ENCODE measurements at regions not wholly inside any gene's neighbourhood (a gene's known extent, or its start where the extent isn't known, plus 50 kb on each side); places are given as distances from the start of the nearest gene placed in this dataset.

GRCh38 chr12:94745562-94745961 is 95.2 kb upstream of the TMCC3 start:
- DNase-seq (no peak), ATAC-seq (no peak)
- no peaks in the 10 kb centered on the region for H3K4me1 ChIP-seq
- intact Hi-C loops (cut with DNase I) = no loop called here
- H3K9me3 ChIP-seq = no peaks in the 10 kb centered on the region
- H3K27me3 ChIP-seq (ENCODE audit: low read depth) = no peaks in the 10 kb centered on the region
- no peaks in the 10 kb centered on the region for H3K36me3 ChIP-seq
- no peak overlapping the region for H3K27ac ChIP-seq
- TF ChIP-seq, protein P1, sequence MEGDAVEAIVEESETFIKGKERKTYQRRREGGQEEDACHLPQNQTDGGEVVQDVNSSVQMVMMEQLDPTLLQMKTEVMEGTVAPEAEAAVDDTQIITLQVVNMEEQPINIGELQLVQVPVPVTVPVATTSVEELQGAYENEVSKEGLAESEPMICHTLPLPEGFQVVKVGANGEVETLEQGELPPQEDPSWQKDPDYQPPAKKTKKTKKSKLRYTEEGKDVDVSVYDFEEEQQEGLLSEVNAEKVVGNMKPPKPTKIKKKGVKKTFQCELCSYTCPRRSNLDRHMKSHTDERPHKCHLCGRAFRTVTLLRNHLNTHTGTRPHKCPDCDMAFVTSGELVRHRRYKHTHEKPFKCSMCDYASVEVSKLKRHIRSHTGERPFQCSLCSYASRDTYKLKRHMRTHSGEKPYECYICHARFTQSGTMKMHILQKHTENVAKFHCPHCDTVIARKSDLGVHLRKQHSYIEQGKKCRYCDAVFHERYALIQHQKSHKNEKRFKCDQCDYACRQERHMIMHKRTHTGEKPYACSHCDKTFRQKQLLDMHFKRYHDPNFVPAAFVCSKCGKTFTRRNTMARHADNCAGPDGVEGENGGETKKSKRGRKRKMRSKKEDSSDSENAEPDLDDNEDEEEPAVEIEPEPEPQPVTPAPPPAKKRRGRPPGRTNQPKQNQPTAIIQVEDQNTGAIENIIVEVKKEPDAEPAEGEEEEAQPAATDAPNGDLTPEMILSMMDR (IDR thresholded peaks at IDR 0.05) = no peak
- no peak overlapping the region for H3K4me3 ChIP-seq

DNA sequence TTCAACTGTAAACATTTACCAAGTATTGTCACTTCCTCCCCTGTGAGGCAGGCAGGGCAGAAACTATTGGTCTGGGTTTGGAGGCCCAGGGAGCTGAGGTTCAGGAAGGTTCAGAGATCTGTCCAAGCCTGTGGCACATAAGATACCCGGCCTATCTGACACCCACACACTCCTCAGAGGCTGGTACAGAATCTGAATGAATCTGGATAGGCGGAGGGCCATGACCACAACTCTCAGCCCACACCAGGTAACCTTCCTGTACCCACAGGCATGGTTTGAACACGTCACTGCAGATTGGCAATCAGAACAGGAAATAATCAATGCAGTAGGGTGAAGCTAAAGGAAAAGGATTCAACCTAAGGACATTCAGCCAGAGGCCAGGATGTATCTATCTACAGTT is 92.8 kb upstream of the TMCC3 start:
- intact Hi-C loops (cut with DNase I) = no loop called here
- no peak overlapping the region for H3K27ac ChIP-seq

GRCh38 chr12:94740601-94741362 is 90.4 kb upstream of the TMCC3 start:
- H3K27me3 ChIP-seq (ENCODE audit: low read depth) = no peaks in the 10 kb centered on the region
- DNase-seq (no peak), ATAC-seq (no peak)
- H3K4me1 ChIP-seq = no peaks in the 10 kb centered on the region
- H3K27ac ChIP-seq = no peak overlapping the region
- intact Hi-C loops (cut with DNase I) = no loop called here
- H3K36me3 ChIP-seq = no peaks in the 10 kb centered on the region
- TF ChIP-seq, protein P1 (IDR thresholded peaks at IDR 0.05) = no peak
- H3K9me3 ChIP-seq = no peaks in the 10 kb centered on the region
- no peak overlapping the region for H3K4me3 ChIP-seq

More for the DNA sequence above, 92.8 kb upstream of the TMCC3 start:
- Histone ChIP-seq H3K4me1 (no peaks in the 10 kb centered on the region), H3K36me3 (no peaks in the 10 kb centered on the region), H3K27me3 (ENCODE audit: low read depth) (no peaks in the 10 kb centered on the region), H3K4me3 (no peak overlapping the region), H3K9me3 (no peaks in the 10 kb centered on the region)
- ATAC-seq = no peak
- DNase-seq = no peak
- TF ChIP-seq, protein P1 (IDR thresholded peaks at IDR 0.05) = no peak

DNA sequence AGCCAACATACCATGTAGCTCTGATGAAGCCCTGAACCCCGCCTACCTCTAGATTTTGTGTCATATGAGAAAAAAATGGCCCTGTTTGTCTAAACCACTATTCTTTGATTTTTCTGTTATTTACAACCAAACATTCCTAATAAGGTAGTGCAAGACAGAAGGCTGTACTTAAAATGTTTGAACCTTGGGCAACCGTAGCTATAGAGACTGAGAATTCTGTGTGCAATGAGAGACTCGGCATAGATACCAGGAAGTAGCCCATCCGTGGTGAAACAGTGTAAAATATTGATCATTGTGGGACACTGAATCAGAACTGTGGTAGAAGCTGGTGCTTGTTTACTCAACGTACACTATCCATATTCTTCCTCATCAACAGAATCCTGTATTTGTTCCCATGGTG is 86.5 kb upstream of the TMCC3 start:
- Histone ChIP-seq H3K27me3 (ENCODE audit: low read depth) (no peaks in the 10 kb centered on the region), H3K4me3 (no peak overlapping the region), H3K27ac (no peak overlapping the region), H3K4me1 (no peaks in the 10 kb centered on the region), H3K9me3 (no peaks in the 10 kb centered on the region), H3K36me3 (no peaks in the 10 kb centered on the region)
- DNase-seq (no peak), ATAC-seq (no peak)
- TF ChIP-seq, protein P1 (IDR thresholded peaks at IDR 0.05) = no peak
- intact Hi-C loops (cut with DNase I) = no loop called here

- Histone ChIP-seq H3K27ac (no peak overlapping the region), H3K4me1 (no peaks in the 10 kb centered on the region), H3K36me3 (no peaks in the 10 kb centered on the region), H3K9me3 (no peaks in the 10 kb centered on the region), H3K27me3 (ENCODE audit: low read depth) (no peaks in the 10 kb centered on the region), H3K4me3 (no peak overlapping the region)
- intact Hi-C loops (cut with DNase I) = no loop called here
- DNase-seq (no peak), ATAC-seq (no peak)
- TF ChIP-seq, protein P1 (IDR thresholded peaks at IDR 0.05) = no peak
These were observed 85.6 kb upstream of the TMCC3 start for GRCh38 chr12:94736004-94736403.

Data from lower lobe of right lung (tissue), 2 donors.